Ascending aorta (tissue), 2 donors: ENCODE measurements at regions not wholly inside any gene's neighbourhood (a gene's known extent, or its start where the extent isn't known, plus 50 kb on each side); places are given as distances from the start of the nearest gene placed in this dataset.

Experiments
- DNase-seq, 2 donors: peaks; one replicate each; pipeline ENCODE4 v3.0.0-alpha.2; 2019; ENCODE audit warnings: low spot score in 2 of 2
- H3K27ac ChIP-seq, 2 donors: fragments of 200-600 bp; sonication (generic); one replicate each; pipeline ENCODE4 v1.5.1; 2016 to 2017; ENCODE audit warnings: mild to moderate bottlenecking in 1 of 2
- H3K27me3 ChIP-seq: fragments of 200-600 bp; sonication (generic); one replicate; pipeline ENCODE4 v1.5.1; 2017
- H3K36me3 ChIP-seq, 2 donors: fragments of 200-600 bp; sonication (generic); one replicate each; pipeline ENCODE4 v1.5.1; 2016
- H3K4me1 ChIP-seq, 2 donors: fragments of 200-600 bp; sonication (generic); one replicate each; pipeline ENCODE4 v1.5.1; 2016 to 2017; ENCODE audit warnings: mild to moderate bottlenecking in 1 of 2
- H3K4me3 ChIP-seq, 2 donors: fragments of 200-600 bp; sonication (generic); one replicate each; pipeline ENCODE4 v1.5.1; 2016 to 2017; ENCODE audit warnings: mild to moderate bottlenecking in 1 of 2
- H3K9me3 ChIP-seq, 2 donors: fragments of 200-600 bp; sonication (generic); one replicate each; pipeline ENCODE4 v1.5.1; 2016
- CTCF ChIP-seq, 3 experiments: fragments of 200-600 bp in 2 of 3; fragments of 450-650 bp in 1 of 3; sonication (generic) in 2 of 3; IDR thresholded peaks; one replicate each; pipeline ENCODE4 v1.5.1; 2016 to 2019; ENCODE audit warnings: antibody characterized with exemption in 3 of 3, mild to moderate bottlenecking in 1 of 3, moderate library complexity in 1 of 3
- intact Hi-C: fragments of 100-400 bp; cut with DNase I; formaldehyde crosslinking; loops from one replicate; pipeline ENCODE4 v1.15.1; 2023

DNA sequence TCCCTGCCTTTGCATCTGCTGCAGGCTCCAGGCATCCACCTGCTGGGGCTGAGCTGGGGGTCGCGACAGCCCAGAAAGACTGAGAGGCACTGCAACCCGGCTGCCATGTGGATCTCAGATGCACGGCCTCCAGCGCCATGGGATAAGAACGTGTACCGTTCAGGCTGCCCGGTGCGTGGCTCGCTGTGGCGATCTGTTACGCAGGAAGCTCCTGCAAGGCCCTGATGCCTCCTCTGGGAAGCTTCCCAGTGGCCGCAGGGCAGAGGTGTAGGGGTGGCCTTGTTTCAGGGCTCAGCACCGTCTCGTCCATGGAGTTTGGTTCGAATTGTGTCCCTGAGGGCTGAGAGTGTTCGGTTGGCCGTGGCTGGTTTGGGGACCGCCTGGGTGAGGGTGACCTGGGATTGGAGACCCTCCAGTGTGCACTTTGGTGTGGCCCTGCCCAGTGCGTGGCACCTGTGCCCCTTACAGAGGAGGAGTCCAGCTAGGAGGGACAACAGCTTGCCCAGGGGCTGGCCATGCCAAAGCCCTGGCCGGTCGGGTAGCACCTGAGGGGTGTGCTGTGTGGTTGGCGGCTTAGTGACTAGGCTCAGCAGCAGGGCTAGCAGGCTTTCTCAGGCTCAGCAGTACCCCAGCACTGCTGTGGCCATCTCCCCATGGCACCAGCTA lies 1184.5 kb downstream of the BRD1 start:
- H3K27ac ChIP-seq = no peak overlapping the region
- H3K9me3 ChIP-seq = no peaks in the 10 kb centered on the region
- H3K27me3 ChIP-seq = no peaks in the 10 kb centered on the region
- intact Hi-C loops = no loop called here
- no peaks in the 10 kb centered on the region for H3K36me3 ChIP-seq
- DNase-seq = no peak
- no peak overlapping the region for H3K4me3 ChIP-seq
- H3K4me1 ChIP-seq = no peaks in the 10 kb centered on the region
- no peak for TF ChIP-seq CTCF (IDR thresholded peaks at IDR 0.05)

DNA sequence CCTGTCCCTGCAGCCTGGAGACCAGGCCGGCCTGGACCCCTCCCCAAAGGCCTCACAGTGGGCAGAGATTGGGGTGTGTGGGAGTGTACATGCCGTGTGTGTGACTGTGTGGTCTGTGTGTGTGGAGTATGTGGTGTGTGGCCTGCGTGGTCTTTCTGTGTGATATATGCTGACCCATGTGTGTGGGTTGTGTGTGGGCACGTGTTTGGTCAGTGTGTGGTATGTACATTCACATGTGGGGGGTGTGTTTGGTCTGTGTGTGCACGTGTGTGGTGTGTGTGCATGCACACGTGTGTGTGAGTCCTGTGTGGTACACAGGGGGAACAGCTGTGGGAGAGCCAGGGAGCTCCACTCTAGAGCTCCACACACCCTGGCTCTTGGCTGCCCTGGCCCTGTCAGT lies 1185.1 kb downstream of the BRD1 start:
- no peak for TF ChIP-seq CTCF (IDR thresholded peaks at IDR 0.05)
- Histone ChIP-seq H3K9me3 (no peaks in the 10 kb centered on the region), H3K4me1 (no peaks in the 10 kb centered on the region), H3K4me3 (no peak overlapping the region), H3K36me3 (no peaks in the 10 kb centered on the region), H3K27ac (no peak overlapping the region), H3K27me3 (no peaks in the 10 kb centered on the region)
- intact Hi-C loops = no loop called here
- no peak for DNase-seq

- TF ChIP-seq CTCF (IDR thresholded peaks at IDR 0.05) = no peak
- intact Hi-C loops = no loop called here
- no peaks in the 10 kb centered on the region for H3K36me3 ChIP-seq
- DNase-seq = no peak
- H3K27me3 ChIP-seq = no peaks in the 10 kb centered on the region
- H3K9me3 ChIP-seq = no peaks in the 10 kb centered on the region
- H3K4me3 ChIP-seq = no peak overlapping the region
- no peaks in the 10 kb centered on the region for H3K4me1 ChIP-seq
- no peak overlapping the region for H3K27ac ChIP-seq
Observed at GRCh38 chr22:48641906-48642475, 1185.7 kb downstream of the BRD1 start.

DNA sequence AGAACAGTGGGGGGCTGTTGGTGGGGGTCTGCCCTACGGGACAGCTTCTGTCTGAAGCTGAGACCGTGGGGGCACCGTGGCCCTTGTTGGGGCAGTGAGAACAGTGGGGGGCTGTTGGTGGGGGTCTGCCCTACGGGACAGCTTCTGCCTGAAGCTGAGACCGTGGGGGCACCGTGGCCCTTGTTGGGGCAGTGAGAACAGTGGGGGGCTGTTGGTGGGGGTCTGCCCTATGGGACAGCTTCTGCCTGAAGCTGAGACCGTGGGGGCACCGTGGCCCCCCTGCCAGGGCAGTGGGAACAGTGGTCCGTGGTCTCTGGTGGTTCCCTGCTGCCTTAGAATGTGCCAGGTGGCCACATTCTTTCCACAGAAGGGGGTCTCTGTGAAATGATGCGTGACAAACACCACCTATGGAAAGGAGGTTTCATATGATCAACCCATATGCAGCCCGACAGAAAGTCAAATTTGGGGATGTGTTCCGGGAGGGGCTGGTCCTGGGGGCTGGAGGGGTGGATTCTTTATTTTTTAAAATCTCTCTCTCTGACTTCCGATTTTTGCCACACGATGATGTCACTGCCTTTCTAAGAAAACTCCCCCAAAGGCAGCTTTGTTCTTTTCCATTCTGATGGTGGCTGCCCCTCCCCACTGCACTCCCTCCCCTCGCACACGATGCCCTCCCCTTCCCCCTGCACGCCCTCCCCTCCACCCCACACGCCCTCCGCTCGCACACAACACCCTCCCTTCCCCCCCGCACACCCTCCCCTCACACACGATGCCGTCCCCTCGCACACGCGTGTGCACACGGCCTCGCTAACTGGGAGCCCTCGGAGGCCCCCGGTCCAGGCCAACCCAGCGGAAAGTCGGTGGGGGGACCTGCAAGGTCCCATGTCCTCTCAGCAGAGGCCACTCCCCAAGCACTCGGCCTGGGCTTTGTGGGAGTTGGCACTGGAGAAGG lies 1186.5 kb downstream of the BRD1 start:
- H3K27ac ChIP-seq = no peak overlapping the region
- H3K36me3 ChIP-seq = no peaks in the 10 kb centered on the region

More for the DNA sequence above, 1186.5 kb downstream of the BRD1 start:
- intact Hi-C loops = no loop called here
- TF ChIP-seq CTCF (IDR thresholded peaks at IDR 0.05) = no peak
- Histone ChIP-seq H3K4me3 (no peak overlapping the region), H3K9me3 (no peaks in the 10 kb centered on the region), H3K4me1 (no peaks in the 10 kb centered on the region), H3K27me3 (no peaks in the 10 kb centered on the region)
- DNase-seq = no peak
